H1 (cell line): ENCODE measurements at regions not wholly inside any gene's neighbourhood (a gene's known extent, or its start where the extent isn't known, plus 50 kb on each side); places are given as distances from the start of the nearest gene placed in this dataset.

Experiments used
- CTCF ChIA-PET: fragments of 300-600 bp; sonication (Branson Sonifier 250); formaldehyde crosslinking; loops from one replicate; lab custom pipeline; 2021; ENCODE audit not compliant: partially characterized antibody; lab: Charles Lee
- POLR2A ChIA-PET: fragments of 300-600 bp; sonication (Branson Sonifier 250); formaldehyde crosslinking; loops from one replicate; lab custom pipeline; 2021; ENCODE audit warnings: inconsistent platforms; ENCODE audit not compliant: partially characterized antibody; lab: Charles Lee
- DNase-seq, 2 experiments: peaks; one replicate each; pipeline versions ENCODE4 v3.0.0 to v3.0.0-alpha.2; 2010 to 2022; ENCODE audit warnings: low spot score in 2 of 2, low read depth in 1 of 2, mixed read lengths in 1 of 2
- FAIRE-seq: peaks from 2 replicates; lab custom pipeline; 2011; peaks lifted over from hg19 to GRCh38; lab: Jason Lieb, UNC
- H2AFZ ChIP-seq: 2 replicates; pipeline ENCODE4 v1.8.1; 2012; ENCODE audit warnings: low read length, inconsistent platforms
- H2AK5ac ChIP-seq: 2 replicates; pipeline ENCODE4 v1.6.1; 2013; ENCODE audit warnings: low read depth, low read length
- H2BK120ac ChIP-seq: replicated peaks from 2 replicates; pipeline ENCODE3; 2013; ENCODE audit warnings: low read depth, low read length, inconsistent platforms
- H2BK12ac ChIP-seq: 2 replicates; pipeline ENCODE4 v1.6.1; 2013; ENCODE audit warnings: low read depth, low read length
- H2BK15ac ChIP-seq: 2 replicates; pipeline ENCODE4 v1.6.1; 2013; ENCODE audit warnings: low read length
- H2BK20ac ChIP-seq: 2 replicates; pipeline ENCODE4 v1.6.1; 2013; ENCODE audit warnings: low read length
- H2BK5ac ChIP-seq: 2 replicates; pipeline ENCODE4 v1.6.1; 2013; ENCODE audit warnings: low read depth, low read length
- H3K14ac ChIP-seq: 2 replicates; pipeline ENCODE4 v1.6.1; 2013; ENCODE audit warnings: inconsistent platforms; ENCODE audit not compliant: insufficient read length
- H3K18ac ChIP-seq: 2 replicates; pipeline ENCODE4 v1.6.1; 2013; ENCODE audit warnings: low read length; ENCODE audit errors: extremely low read depth
- H3K23ac ChIP-seq: 2 replicates; pipeline ENCODE4 v1.6.1; 2013; ENCODE audit warnings: inconsistent platforms; ENCODE audit not compliant: insufficient read length
- H3K23me2 ChIP-seq: 2 replicates; pipeline ENCODE4 v1.6.1; 2013; ENCODE audit warnings: low read depth, low read length
- H3K27ac ChIP-seq: 2 replicates; pipeline ENCODE4 v1.6.1; 2011; ENCODE audit warnings: low read depth, low read length, inconsistent platforms
- H3K27me3 ChIP-seq, 4 experiments: replicated peaks in 1 of 4; 1 replicate in 1 of 4; 2 replicates in 3 of 4; pipeline versions ENCODE4 v1.6.1 to v1.8.1; 2011 to 2013; ENCODE audit warnings: low read length in 3 of 4, mild to moderate bottlenecking in 3 of 4, inconsistent platforms in 2 of 4, mixed read lengths in 2 of 4, moderate library complexity in 1 of 4; ENCODE audit not compliant: control insufficient read depth in 3 of 4, insufficient read depth in 3 of 4; ENCODE audit errors: extremely low read depth in 1 of 4
- H3K36me3 ChIP-seq, 4 experiments: 2 replicates each; pipeline versions ENCODE4 v1.6.1 to v1.8.1; 2011 to 2013; ENCODE audit warnings: mild to moderate bottlenecking in 4 of 4, low read length in 3 of 4, moderate library complexity in 2 of 4, control low read depth in 1 of 4, inconsistent platforms in 1 of 4; ENCODE audit not compliant: insufficient read depth in 4 of 4, control insufficient read depth in 2 of 4
- H3K4ac ChIP-seq: replicated peaks from 2 replicates; pipeline ENCODE3; 2013; ENCODE audit warnings: low read length, low read depth, mixed read lengths, inconsistent platforms; ENCODE audit not compliant: insufficient read length
- H3K4me1 ChIP-seq, 4 experiments: replicated peaks in 1 of 4; 1 replicate in 1 of 4; 2 replicates in 3 of 4; pipeline versions ENCODE4 v1.6.1 to v1.8.1; 2011 to 2013; ENCODE audit warnings: low read length in 3 of 4, inconsistent platforms in 2 of 4, mixed read lengths in 1 of 4; ENCODE audit not compliant: insufficient read depth in 4 of 4, control insufficient read depth in 3 of 4
- H3K4me2 ChIP-seq, 2 experiments: 2 replicates each; pipeline versions ENCODE4 v1.6.1 to v1.8.1; 2011 to 2013; ENCODE audit warnings: low read depth in 2 of 2, low read length in 2 of 2, control low read depth in 1 of 2, inconsistent platforms in 1 of 2, mild to moderate bottlenecking in 1 of 2; ENCODE audit not compliant: insufficient read depth in 1 of 2
- H3K4me3 ChIP-seq, 4 experiments: fragments of 200-600, 300-600 bp in 1 of 4; sonication (generic), shearing (Covaris generic), sonication (Bioruptor Twin) in 1 of 4; 2 replicates each; pipeline versions ENCODE4 v1.5.1 to v1.8.1; 2011 to 2016; ENCODE audit warnings: low read length in 4 of 4, low read depth in 3 of 4, control low read depth in 2 of 4, inconsistent platforms in 2 of 4, mild to moderate bottlenecking in 2 of 4, mixed read lengths in 1 of 4, moderate library complexity in 1 of 4; ENCODE audit not compliant: insufficient read depth in 2 of 4; ENCODE audit errors: extremely low read depth in 1 of 4
- H3K56ac ChIP-seq: replicated peaks from 2 replicates; pipeline ENCODE3; 2013; ENCODE audit warnings: low read depth, mild to moderate bottlenecking, mixed read lengths, low read length, inconsistent platforms; ENCODE audit not compliant: insufficient read length
- H3K79me1 ChIP-seq: 2 replicates; pipeline ENCODE4 v1.6.1; 2013; ENCODE audit warnings: low read depth, low read length, control low read depth
- H3K79me2 ChIP-seq, 2 experiments: 2 replicates each; pipeline versions ENCODE4 v1.6.1 to v1.8.1; 2012 to 2013; ENCODE audit warnings: low read length in 2 of 2, mild to moderate bottlenecking in 2 of 2, inconsistent platforms in 1 of 2; ENCODE audit not compliant: insufficient read depth in 2 of 2, control insufficient read depth in 1 of 2
- H3K9ac ChIP-seq, 4 experiments: replicated peaks in 1 of 4; 1 replicate in 1 of 4; 2 replicates in 3 of 4; pipeline versions ENCODE4 v1.6.1 to v1.8.1; 2011 to 2013; ENCODE audit warnings: low read depth in 3 of 4, low read length in 3 of 4, control low read depth in 2 of 4, mild to moderate bottlenecking in 2 of 4, moderate library complexity in 2 of 4, inconsistent platforms in 1 of 4; ENCODE audit errors: extremely low read depth in 1 of 4
- H3K9me3 ChIP-seq, 2 experiments: 2 replicates each; pipeline versions ENCODE4 v1.6.1 to v1.8.1; 2012 to 2013; ENCODE audit warnings: mild to moderate bottlenecking in 2 of 2, moderate library complexity in 2 of 2, control low read depth in 1 of 2, inconsistent platforms in 1 of 2, low read depth in 1 of 2, low read length in 1 of 2, mixed read lengths in 1 of 2; ENCODE audit not compliant: insufficient read depth in 2 of 2
- H4K20me1 ChIP-seq, 2 experiments: replicated peaks in 1 of 2; 2 replicates each; pipeline versions ENCODE3 to v1.8.1; 2011 to 2013; ENCODE audit warnings: inconsistent platforms in 2 of 2, low read length in 2 of 2, mild to moderate bottlenecking in 1 of 2; ENCODE audit not compliant: insufficient read depth in 2 of 2, control insufficient read depth in 1 of 2
- H4K5ac ChIP-seq: 2 replicates; pipeline ENCODE4 v1.6.1; 2013; ENCODE audit warnings: low read length, low read depth, mixed read lengths, inconsistent platforms; ENCODE audit not compliant: insufficient read length
- H4K8ac ChIP-seq: 2 replicates; pipeline ENCODE4 v1.8.0; 2013; ENCODE audit warnings: mild to moderate bottlenecking, moderate library complexity, low read length, inconsistent platforms; ENCODE audit not compliant: insufficient read depth; ENCODE audit errors: extremely low read depth
- H4K91ac ChIP-seq: replicated peaks from 2 replicates; pipeline ENCODE3; 2013; ENCODE audit warnings: low read length, mixed read lengths, inconsistent platforms; ENCODE audit not compliant: insufficient read length
- BRCA1 ChIP-seq: IDR thresholded peaks from 2 replicates; pipeline ENCODE4 v1.6.1; 2012; ENCODE audit warnings: low read depth, low read length, improper control_type of control experiment
- WGBS, 2 experiments: shearing (Covaris generic) in 1 of 2; methylation state at CpG; one replicate each; pipeline versions ENCODE4 v1.1.6 to v1.1.7; 2013 to 2015; ENCODE audit warnings: low lambda C conversion rate in 2 of 2, mixed read lengths in 2 of 2, inconsistent platforms in 1 of 2, low coverage in 1 of 2, missing lambda C conversion rate in 1 of 2; ENCODE audit not compliant: insufficient replicate concordance in 2 of 2, insufficient coverage in 1 of 2, insufficient read length in 1 of 2; ENCODE audit errors: extremely low coverage in 1 of 2, missing lambda C conversion rate in 1 of 2; 5-methylcytosine and 5-hydroxymethylcytosine counted together

DNA sequence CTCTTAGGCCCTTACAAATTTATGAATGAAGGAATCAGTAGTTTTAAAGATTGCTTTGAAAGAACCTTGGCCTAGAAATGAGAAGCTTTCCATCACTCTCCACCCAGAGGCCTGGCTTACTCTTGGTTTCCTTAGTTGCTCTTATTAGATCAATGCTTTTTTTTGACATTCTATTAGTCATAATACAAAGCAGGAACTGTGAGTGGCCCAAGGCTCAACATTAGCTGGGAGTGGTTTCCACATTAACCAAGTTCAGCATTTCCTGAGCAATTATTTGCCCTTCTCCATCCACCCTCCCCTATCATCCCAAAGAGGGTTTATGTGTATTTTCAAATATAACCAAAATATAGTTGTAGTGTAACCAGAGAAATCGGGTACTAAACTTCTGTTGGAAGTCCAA is 103.4 kb upstream of the FAM204A start:
- Histone ChIP-seq H4K20me1 (no peaks in the 10 kb centered on the region), H3K27ac (no peak overlapping the region)
- TF ChIP-seq BRCA1, result no peak
- TF ChIP-seq, all 59 proteins: peak for 0
- Histone ChIP-seq H2BK20ac (no peak overlapping the region), H4K91ac (no peak overlapping the region), H4K8ac (no peak overlapping the region), H3K4ac (no peak overlapping the region), H3K27me3 (no peaks in the 10 kb centered on the region; a peak in 1 of 7 replicates), H3K56ac (no peak overlapping the region), H4K5ac (no peak overlapping the region), H2BK15ac (no peak overlapping the region), H3K9ac (no peak overlapping the region), H2BK5ac (no peak overlapping the region), H3K14ac (no peak overlapping the region), H3K79me1 (no peaks in the 10 kb centered on the region), H2BK120ac (no peak overlapping the region), H3K18ac (no peak overlapping the region), H2BK12ac (no peak overlapping the region), H2AFZ (no peak overlapping the region), H3K79me2 (no peaks in the 10 kb centered on the region), H3K4me1 (no peaks in the 10 kb centered on the region), H3K23me2 (no peaks in the 10 kb centered on the region), H3K36me3 (no peaks in the 10 kb centered on the region), H3K23ac (no peak overlapping the region), H3K4me2 (no peak overlapping the region), H2AK5ac (no peak overlapping the region), H3K4me3 (no peak overlapping the region), H3K9me3 (no peaks in the 10 kb centered on the region)
- 82% methylated on average over 1 of the region's 1 CpG; no CpG with 5 or more reads in 1 of the 2 experiments for WGBS, 2 experiments
- CTCF ChIA-PET, result interaction anchor here (1.3 to 2.3 kb wide), 3 partner anchors 13 to 98 kb away, joined by 3 to 8 read pairs (median 6); no protein-coding TSS in a partner anchor
- DNase-seq (no peak), FAIRE-seq (no peak)
- POLR2A ChIA-PET, result no interaction called here
